ENCODE measurements at regions not wholly inside any gene's neighbourhood (a gene's known extent, or its start where the extent isn't known, plus 50 kb on each side); places are given as distances from the start of the nearest gene placed in this dataset.

DNA sequence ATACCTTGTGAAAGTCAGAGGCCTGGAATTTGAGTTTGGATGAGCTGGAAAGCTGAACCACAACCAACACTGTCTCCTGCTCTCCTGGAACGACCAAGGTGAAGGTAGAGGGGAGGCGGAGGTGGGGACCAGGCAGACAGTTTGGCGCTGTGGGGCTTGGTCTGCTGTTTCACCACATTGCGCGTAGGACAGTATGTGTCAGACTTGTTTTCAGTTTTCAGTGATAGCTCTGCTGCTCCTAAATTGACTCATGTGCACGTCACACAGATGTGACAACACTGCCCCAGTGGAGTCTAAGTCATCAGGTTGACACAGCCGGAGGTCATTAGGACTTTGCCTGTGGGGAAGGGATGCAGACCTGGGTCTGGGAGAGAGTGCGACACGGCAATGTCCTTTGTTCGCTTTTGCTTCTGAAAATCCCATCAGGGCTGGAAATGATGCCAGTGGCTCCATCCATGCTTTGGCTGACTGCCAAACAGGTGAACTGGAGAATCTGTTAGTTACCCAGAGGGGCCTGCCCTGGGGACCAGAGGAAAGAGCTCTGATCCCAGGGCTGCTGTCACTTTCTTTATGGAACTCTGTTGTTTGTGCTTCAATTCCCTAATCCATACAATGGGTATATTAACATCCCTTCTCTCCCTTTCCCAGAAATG is 255.5 kb downstream of the CDC5L start:
- DNase-seq, result no peak

- DNase-seq, result no peak
Measured at GRCh38 chr6:44645276-44645675, 257.8 kb downstream of the CDC5L start.

DNA sequence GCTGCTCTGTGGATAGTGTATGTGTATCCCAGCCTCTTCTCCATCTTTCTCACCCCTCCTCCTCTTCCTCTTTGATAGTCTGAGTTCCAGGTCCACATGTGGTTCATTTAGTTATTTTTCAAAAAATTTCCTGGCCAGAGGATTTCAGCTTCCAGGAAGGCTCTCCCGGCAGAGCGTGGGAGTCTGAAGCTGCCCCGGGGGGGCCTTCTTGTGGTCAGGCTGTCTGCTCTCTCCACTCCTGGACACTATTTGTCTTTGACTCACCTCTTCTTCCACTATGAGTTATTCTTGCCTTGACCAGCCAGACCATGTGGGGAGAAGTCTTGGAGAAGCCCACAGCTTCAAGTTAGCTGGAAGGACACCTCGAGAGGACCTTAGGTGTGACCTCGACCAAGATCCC is 258.8 kb downstream of the CDC5L start:
- DNase-seq, result no peak

DNA sequence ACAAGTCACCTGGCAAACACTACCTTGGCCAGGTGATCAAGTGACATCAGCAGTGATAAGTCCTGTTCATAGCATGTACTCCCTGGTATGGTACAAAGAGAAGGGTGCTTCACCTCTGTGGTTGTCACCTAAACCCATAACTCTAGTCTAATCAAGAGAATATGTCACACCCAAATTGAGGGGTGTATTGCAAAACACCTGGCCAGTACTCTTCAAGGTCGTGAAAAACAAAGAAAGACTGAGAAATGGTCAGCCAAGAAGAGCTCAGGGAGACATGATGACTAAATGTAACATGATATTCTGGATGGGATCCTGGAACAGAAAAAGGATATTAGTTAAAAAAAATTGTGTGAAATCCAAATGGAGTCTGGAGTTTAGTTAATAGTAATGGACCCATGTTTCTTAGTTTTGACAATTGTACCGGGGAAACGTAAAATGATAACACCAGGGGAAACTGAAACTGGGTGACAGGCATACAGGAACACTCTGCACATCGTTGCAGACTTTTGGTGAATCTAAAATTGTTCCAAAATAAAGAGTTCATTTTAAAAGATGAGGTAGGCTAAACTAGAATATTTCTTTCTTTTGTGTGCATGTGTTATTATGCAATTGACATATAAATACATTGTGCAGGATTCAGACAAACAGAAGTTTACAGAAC is 262.0 kb downstream of the CDC5L start:
- no peak for DNase-seq

DNA sequence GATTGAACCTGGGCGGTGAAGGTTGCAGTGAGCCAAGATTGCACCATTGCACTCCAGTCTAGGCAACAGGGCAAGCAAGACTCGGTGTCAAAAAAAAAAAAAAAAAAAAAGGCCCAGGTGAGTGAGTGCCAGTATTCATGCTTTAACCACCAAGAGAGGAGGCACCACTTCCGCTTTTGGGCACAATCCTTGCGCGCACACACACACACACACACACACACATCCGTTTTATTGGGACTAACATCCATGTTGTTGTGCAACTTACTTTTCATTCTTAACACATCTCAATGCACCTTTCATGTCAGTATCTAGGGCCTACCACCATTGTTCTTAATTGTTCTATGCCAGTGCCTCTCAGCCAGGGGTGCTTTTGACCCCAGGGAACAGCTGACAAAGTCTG is 263.0 kb downstream of the CDC5L start:
- no peak for DNase-seq

DNA sequence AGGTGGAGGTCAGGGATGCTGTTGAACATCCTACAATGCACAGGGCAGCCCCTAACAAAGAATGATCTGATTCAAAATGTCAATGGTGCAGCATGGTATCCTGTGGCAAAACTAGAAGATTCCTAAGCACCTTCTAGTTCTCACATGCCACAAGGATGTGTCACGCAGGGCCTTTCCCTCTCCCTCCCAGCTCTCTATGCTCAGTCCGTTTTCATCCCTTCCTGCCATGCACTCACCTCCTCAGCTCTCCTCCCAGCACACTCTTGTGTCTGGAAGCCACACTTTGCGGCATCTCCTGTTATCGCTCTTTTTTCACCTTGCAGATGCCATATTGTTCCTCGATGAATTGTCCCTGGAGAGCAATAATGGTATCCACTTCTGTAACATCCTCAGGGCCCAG is 263.4 kb downstream of the CDC5L start:
- no peak for DNase-seq

DNA sequence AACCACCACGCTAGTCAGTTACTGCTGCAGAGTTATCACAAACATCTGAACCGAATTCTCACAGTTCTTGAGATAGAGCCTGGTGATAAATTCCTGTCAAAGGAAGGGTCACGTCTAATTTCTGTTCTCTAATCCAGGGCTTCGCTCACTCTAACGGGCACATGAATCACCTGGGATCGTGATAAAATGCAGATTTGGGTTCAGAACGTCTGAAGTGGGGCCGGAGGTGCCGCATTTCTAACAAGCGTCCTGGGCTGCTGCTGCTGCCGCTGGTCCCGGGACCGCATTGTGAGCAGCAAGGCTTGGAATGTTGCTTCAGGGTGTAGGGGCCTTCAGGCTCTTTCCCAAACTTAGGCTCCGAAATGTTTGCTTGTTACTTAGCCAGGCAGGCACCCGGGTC is 264.1 kb downstream of the CDC5L start:
- DNase-seq, result no peak

GRCh38 chr6:44652547-44652946 is 265.0 kb downstream of the CDC5L start:
- DNase-seq, result no peak

GRCh38 chr6:44653091-44653490 is 265.6 kb downstream of the CDC5L start:
- DNase-seq, result no peak

DNA sequence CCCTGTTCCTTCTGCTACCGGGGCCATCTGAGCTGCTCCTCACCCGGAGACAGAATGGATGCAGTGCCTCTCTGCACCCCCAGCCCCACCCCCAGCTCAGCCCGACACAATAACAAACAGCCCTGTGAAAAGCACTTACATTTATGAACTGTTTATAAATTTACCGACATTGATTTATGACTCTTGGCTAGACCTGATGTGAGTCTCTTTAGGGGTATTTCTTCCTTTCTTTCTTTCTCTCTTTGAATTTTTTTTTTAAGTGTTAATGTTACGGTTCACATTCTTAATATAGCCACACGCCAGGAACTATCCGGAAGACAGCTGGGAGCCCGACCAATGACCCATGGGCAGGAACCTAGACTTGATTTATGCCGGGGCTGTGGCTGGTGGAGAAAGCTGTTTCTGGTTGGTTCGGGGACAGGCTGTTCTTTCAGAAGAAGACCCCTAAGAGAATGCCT is 266.3 kb downstream of the CDC5L start:
- no peak for DNase-seq

DNA sequence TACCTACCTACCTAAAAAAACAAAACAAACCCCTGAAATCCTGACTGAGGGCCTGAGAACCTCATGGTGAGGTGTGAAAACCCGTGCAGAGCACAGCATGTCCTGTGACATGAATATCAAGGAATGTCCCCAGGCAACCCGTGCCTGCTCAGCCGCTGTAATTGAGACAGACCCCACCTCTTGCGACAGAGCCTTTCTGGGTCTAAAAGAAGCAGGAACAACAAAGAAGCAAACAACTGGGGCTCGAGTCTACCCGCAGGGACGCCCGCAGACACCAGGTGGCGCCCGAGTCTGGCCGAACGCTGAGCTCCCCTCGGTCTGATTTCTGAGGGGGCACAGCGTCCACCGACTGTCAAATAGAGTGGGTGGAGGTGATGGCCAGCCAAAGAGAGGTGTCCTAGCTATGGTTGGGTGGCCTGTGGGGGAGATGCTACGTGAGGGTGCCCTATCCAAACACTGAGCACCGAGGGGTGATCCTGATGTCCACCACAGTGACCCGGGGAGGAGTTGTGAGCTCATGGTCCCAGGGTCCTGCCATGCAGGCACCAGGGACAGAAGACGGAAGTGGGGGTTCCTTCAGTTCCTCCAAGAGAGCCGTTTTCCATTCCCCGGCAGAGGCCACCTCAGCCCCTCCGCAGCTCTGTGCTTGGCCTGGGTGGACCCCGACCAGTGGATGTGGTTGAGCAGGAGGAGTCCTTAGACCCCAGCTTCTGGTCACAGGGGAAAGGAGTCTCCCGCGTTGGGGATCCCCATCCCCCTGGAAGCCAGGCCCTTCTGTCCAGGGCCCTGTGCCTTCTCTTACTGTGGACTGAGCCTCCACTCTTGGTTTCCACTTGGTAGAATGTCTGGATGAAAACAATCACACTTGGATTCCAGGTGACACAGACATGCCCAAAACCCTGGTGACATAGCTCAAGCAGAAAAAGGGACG is 268.2 kb downstream of the CDC5L start:
- peak; percentile 67 for DNase-seq

DNA sequence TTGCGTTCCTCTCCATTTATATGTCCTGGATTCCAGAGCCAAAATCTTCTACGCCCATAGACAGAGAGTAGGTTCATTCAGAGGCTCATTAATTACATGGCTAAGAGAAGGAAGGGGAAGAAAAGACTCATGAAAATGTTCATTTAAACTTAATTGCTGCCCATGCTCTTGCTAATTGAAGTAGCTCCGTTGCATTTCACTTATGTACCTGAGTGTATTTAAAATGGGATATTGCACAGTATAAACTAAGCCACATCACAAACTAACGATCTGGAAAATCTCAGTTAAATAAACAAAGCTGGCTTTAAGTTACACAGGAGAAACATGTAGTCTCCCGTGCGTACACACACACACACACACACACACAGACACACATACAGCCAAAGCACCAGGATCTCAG is 269.2 kb downstream of the CDC5L start:
- no peak for DNase-seq

DNA sequence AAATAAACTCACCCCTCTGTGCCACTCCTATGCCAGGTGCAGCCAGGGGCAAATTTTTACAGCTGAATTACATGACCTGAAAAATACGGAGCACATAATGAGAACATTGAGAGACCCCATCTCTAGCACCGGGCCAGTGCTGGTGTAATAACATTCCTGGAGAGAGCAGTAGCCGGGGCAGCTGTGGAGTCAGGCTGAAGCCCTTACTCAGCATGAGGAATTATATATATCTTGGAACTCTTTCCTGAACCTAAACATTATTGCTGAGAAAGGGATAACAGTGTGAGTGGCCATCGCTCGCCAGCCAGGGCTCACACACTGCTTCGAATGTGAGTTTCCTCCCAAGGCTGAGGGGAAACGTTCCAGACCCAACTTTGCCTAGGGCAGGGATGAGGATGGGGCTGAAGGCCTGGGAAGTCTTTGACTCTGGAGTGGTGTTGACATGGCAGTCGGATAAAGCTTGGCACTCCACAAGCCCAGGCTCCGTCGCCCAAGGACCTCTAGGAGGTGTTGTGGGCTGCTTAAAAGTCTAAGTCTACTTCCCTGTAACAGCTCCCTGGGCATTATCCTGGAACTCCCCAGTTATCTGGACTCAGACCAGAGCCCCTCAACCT is 269.8 kb downstream of the CDC5L start:
- DNase-seq, result no peak

DNA sequence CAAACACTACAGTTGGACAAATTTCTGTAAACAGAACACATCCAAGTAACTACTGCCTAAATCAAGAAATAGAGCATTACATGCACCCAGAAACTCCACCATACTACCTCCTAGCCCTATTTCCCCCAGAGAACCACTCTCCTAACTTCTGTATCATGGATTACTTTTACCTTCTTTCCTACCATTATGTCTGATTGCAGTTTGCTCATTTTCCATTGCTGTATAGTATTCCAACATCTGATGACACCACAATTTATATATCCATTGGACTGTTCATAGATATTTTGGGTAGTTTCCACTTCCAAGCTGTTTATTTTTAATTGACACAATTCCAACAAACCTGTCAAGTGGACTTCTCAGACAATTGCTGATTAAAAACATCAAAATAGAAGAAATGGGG is 271.1 kb downstream of the CDC5L start:
- no peak for DNase-seq

- no peak for DNase-seq
Measured at GRCh38 chr6:44659726-44660125, 272.2 kb downstream of the CDC5L start.

- no peak for DNase-seq
Measured at GRCh38 chr6:44660561-44661220, 273.2 kb downstream of the CDC5L start.

DNA sequence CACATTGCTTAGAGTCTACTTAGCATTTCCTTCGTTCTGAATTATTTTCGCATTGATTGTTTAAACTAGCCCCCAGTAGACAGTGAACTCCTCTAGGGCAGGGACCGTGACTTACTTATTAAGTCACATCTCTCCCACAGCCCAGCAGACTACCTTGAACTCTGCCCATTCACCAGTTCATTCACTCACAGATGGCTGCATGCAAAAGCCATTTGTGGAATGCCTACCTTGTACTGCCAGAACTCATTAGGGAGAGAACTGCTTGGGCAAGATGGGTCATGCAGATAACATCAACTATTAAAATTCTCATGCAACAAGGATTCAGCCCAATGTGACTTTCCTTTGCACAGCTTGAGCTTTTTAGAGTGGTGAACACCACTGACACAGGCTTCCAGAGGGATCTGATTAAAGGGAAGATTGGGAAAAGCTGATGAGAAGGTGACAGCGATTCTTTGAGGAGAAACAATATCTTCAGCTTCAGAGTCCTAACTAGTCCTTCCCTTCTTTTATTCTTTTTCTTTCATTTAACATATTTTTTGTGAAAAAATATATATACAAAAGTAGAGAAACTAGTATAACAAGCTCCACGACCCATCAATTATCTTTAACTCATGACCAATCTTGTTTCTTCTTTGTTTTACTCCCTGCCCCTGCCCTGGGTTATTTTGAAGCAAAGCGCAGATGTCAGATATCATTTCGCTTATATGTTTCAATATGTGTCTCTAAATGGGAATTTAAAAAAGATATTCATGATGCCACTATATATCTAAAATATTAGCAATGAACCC is 273.9 kb downstream of the CDC5L start:
- DNase-seq, result no peak

GRCh38 chr6:44662461-44663121 is 275.1 kb downstream of the CDC5L start:
- no peak for DNase-seq

GRCh38 chr6:44663860-44664634 is 276.5 kb downstream of the CDC5L start:
- no peak for DNase-seq

DNA sequence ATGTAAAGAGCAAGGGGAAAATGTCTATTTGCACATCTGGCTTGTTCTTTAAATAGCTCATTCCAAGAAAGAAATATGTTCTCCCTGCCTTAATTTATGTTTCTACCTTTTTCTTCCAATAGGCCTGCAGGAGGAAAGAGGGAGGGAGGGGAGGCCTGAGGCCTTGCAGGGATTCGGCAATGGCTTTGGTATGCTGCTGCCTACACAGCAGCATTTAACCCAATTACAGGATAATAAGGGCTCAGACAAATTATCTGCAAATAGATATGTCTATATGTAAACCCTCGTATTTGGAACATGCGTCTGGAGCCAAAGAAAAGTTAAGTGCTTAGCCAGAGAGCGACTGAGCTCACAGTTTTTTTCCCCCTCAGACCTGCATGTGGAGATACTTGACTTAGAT is 277.2 kb downstream of the CDC5L start:
- no peak for DNase-seq

- DNase-seq, result no peak
Measured at GRCh38 chr6:44665143-44665542, 277.6 kb downstream of the CDC5L start.
